HepG2 (cell line): ENCODE measurements at regions not wholly inside any gene's neighbourhood (a gene's known extent, or its start where the extent isn't known, plus 50 kb on each side); places are given as distances from the start of the nearest gene placed in this dataset.

ENCODE experiments used
- ATAC-seq: fragments of 200-7000 bp; cut with Tn5 transposase; 3 replicates; pipeline ENCODE4 v1.9.1; 2020; ENCODE audit warnings: mild to moderate bottlenecking, moderate library complexity
- BruUV-seq: library from RNA; stranded (reverse); fragments of 400-500 nt; replicated peaks from 2 replicates; lab custom pipeline; 2021; lab: Mats Ljungman, UMichigan
- CTCF ChIA-PET: fragments of 300-600 bp; formaldehyde crosslinking; extraction: SDS; loops from one replicate; lab custom pipeline; 2021; ENCODE audit warnings: low total read pairs, inconsistent platforms, low intra/inter-chr PET ratio; lab: Yijun Ruan, JAX
- POLR2A ChIA-PET: fragments of 350-600 bp; sonication (Branson Sonifier 250); formaldehyde crosslinking; loops from one replicate; lab custom pipeline; 2020; ENCODE audit warnings: antibody characterized with exemption, inconsistent platforms; lab: Yijun Ruan, JAX
- DNase-seq: peaks from one replicate; pipeline ENCODE4 v3.0.0-alpha.2; 2015; ENCODE audit warnings: low spot score
- FAIRE-seq: peaks from 3 replicates; lab custom pipeline; 2011; peaks lifted over from hg19 to GRCh38; lab: Jason Lieb, UNC
- H2AFZ ChIP-seq: one replicate; pipeline ENCODE4 v1.6.1; 2011; ENCODE audit warnings: low read length, inconsistent platforms
- H3K27ac ChIP-seq: fragments of 300-600 bp; 3 replicates; pipeline ENCODE4 v1.8.0; 2011; ENCODE audit warnings: mixed run types, mild to moderate bottlenecking, mixed read lengths, low read length, inconsistent platforms; ENCODE audit not compliant: insufficient read depth; ENCODE audit errors: extremely low read length
- H3K27me3 ChIP-seq, 2 experiments: fragments of 200-600 bp in 1 of 2; 2 replicates in 1 of 2; 3 replicates in 1 of 2; pipeline versions ENCODE4 v1.6.0 to v1.8.0; 2011; ENCODE audit warnings: low read length in 2 of 2, mild to moderate bottlenecking in 2 of 2, moderate library complexity in 2 of 2, inconsistent platforms in 1 of 2; ENCODE audit not compliant: insufficient read depth in 2 of 2, control insufficient read depth in 1 of 2
- H3K36me3 ChIP-seq, 2 experiments: fragments of 200-600 bp in 1 of 2; replicated peaks in 1 of 2; 2 replicates in 1 of 2; 3 replicates in 1 of 2; pipeline versions ENCODE4 v1.5.1 to v1.8.0; 2011; ENCODE audit warnings: low read length in 2 of 2, inconsistent platforms in 1 of 2; ENCODE audit not compliant: insufficient read depth in 2 of 2, control insufficient read depth in 1 of 2
- H3K4me1 ChIP-seq: 2 replicates; pipeline ENCODE4 v1.5.1; 2012; ENCODE audit warnings: low read length, inconsistent platforms; ENCODE audit not compliant: insufficient read depth
- H3K4me2 ChIP-seq: 2 replicates; pipeline ENCODE4 v1.6.0; 2011; ENCODE audit warnings: low read depth, low read length, inconsistent platforms
- H3K4me3 ChIP-seq, 3 experiments: fragments of 200-600 bp in 1 of 3; sonication (generic), shearing (Covaris generic) in 1 of 3; replicated peaks in 1 of 3; 2 replicates each; pipeline ENCODE4 v1.5.1; 2011 to 2016; ENCODE audit warnings: low read length in 3 of 3, inconsistent platforms in 2 of 3, low read depth in 2 of 3, mild to moderate bottlenecking in 2 of 3, control low read depth in 1 of 3, mixed read lengths in 1 of 3; ENCODE audit not compliant: insufficient read depth in 1 of 3
- H3K79me2 ChIP-seq: one replicate; pipeline ENCODE4 v1.6.1; 2011; ENCODE audit warnings: low read length, inconsistent platforms; ENCODE audit not compliant: insufficient read depth
- H3K9ac ChIP-seq: 2 replicates; pipeline ENCODE4 v1.6.0; 2011; ENCODE audit warnings: mild to moderate bottlenecking, low read depth, low read length, inconsistent platforms; ENCODE audit not compliant: insufficient read depth
- H3K9me3 ChIP-seq: 2 replicates; pipeline ENCODE4 v1.5.1; 2012; ENCODE audit warnings: mild to moderate bottlenecking, low read length
- H4K20me1 ChIP-seq: 2 replicates; pipeline ENCODE4 v1.6.0; 2011; ENCODE audit warnings: inconsistent platforms, mild to moderate bottlenecking, low read length, moderate library complexity; ENCODE audit not compliant: insufficient read depth
- CREB3 ChIP-seq: sonication (generic); formaldehyde crosslinking; IDR thresholded peaks from 2 replicates; pipeline ENCODE4 v1.5.0; 2020; ENCODE audit warnings: missing genetic modification reagents
- FOXK1 ChIP-seq: sonication (generic); formaldehyde crosslinking; IDR thresholded peaks from 2 replicates; pipeline ENCODE4 v1.4.0; 2020; ENCODE audit warnings: low read depth, missing genetic modification reagents, borderline replicate concordance
- GPBP1L1 ChIP-seq: sonication (generic); formaldehyde crosslinking; IDR thresholded peaks from 2 replicates; pipeline ENCODE4 v1.5.0; 2020; ENCODE audit warnings: mild to moderate bottlenecking, missing genetic modification reagents
- HDAC6 ChIP-seq: fragments of 200-600 bp; sonication (generic); IDR thresholded peaks from 2 replicates; pipeline ENCODE4 v1.7.0; 2017; ENCODE audit warnings: mild to moderate bottlenecking, antibody characterized with exemption, low read length, low read depth
- KDM4B ChIP-seq: sonication (generic); formaldehyde crosslinking; IDR thresholded peaks from 2 replicates; pipeline ENCODE4 v1.4.0; 2020; ENCODE audit warnings: missing genetic modification reagents
- KDM5A ChIP-seq: fragments of 200-600 bp; sonication (generic); IDR thresholded peaks from 2 replicates; pipeline ENCODE4 v1.7.0; 2018; ENCODE audit warnings: antibody characterized with exemption, mild to moderate bottlenecking, low read length, borderline replicate concordance
- KLF16 ChIP-seq, 2 experiments: sonication (generic) in 1 of 2; formaldehyde crosslinking in 1 of 2; IDR thresholded peaks; 2 replicates each; pipeline versions ENCODE4 v1.6.1 to v1.8.0; 2016 to 2023; ENCODE audit warnings: missing genetic modification reagents in 2 of 2, missing compliant biosample characterization in 1 of 2
- MTF2 ChIP-seq: sonication (generic); formaldehyde crosslinking; IDR thresholded peaks from 2 replicates; pipeline ENCODE4 v1.5.0; 2020; ENCODE audit warnings: missing genetic modification reagents, borderline replicate concordance
- NFKB2 ChIP-seq: sonication (generic); formaldehyde crosslinking; IDR thresholded peaks from 2 replicates; pipeline ENCODE4 v1.4.0; 2020; ENCODE audit warnings: missing genetic modification reagents, borderline replicate concordance
- ZNF768 ChIP-seq: sonication (generic); formaldehyde crosslinking; IDR thresholded peaks from 2 replicates; pipeline ENCODE4 v1.4.0; 2020; ENCODE audit warnings: missing genetic modification reagents
- WGBS: methylation state at CpG from one replicate; pipeline ENCODE4 v1.1.6; 2017; ENCODE audit warnings: low lambda C conversion rate; 5-methylcytosine and 5-hydroxymethylcytosine counted together
- in situ Hi-C: cut with HindIII; loops from 2 replicates; pipeline ENCODE4 v1.10.0; 2017; ENCODE audit warnings: low pct_unique_long_range_greater_than_20kb; ENCODE audit not compliant: extremely low pct_ligation_motif_present
- intact Hi-C: fragments of 100-400 bp; cut with micrococcal nuclease; formaldehyde crosslinking; loops from one replicate; pipeline ENCODE4 v1.10.0; 2022; ENCODE audit not compliant: unreplicated experiment

GRCh38 chr14:49527221-49527620 is 59.0 kb downstream of the RPS29 start:
- Histone ChIP-seq H4K20me1 (no peaks in the 10 kb centered on the region), H3K27me3 (no peaks in the 10 kb centered on the region), H3K9ac (no peak overlapping the region), H3K4me1 (no peaks in the 10 kb centered on the region), H3K4me2 (no peak overlapping the region), H3K36me3 (no peaks in the 10 kb centered on the region), H3K4me3 (no peak overlapping the region), H3K79me2 (no peaks in the 10 kb centered on the region), H3K9me3 (no peaks in the 10 kb centered on the region), H2AFZ (no peak overlapping the region), H3K27ac (no peak overlapping the region)
- in situ Hi-C loops = no loop called here
- ChIA-PET POLR2A (no interaction called here), CTCF (no interaction called here)
- no peak for FAIRE-seq
- no peak for ATAC-seq
- no peak for TF ChIP-seq MTF2 (CRISPR knock-in tag)
- no peak for TF ChIP-seq KDM5A
- TF ChIP-seq ZNF768 = no peak
- TF ChIP-seq KDM4B (CRISPR knock-in tag) = no peak
- no peak for TF ChIP-seq GPBP1L1 (CRISPR knock-in tag)
- no peak for TF ChIP-seq CREB3 (CRISPR knock-in tag)
- TF ChIP-seq NFKB2 (CRISPR knock-in tag) = no peak
- TF ChIP-seq HDAC6 = no peak
- TF ChIP-seq FOXK1 (CRISPR knock-in tag) = no peak
- TF ChIP-seq KLF16 (CRISPR knock-in tag; IDR thresholded peaks at IDR 0.05) = no peak
- no TSS peak for BruUV-seq
- no peak for DNase-seq
- WGBS = 0% methylated on average over 1 of the region's 1 CpG
- intact Hi-C loops = no loop called here
